SKM-1 treated with dmso at 0.1 percent for 144 hours (cell line): ENCODE measurements at regions not wholly inside any gene's neighbourhood (a gene's known extent, or its start where the extent isn't known, plus 50 kb on each side); places are given as distances from the start of the nearest gene placed in this dataset.

Source experiments
- DNase-seq: peaks from one replicate; lab custom pipeline; 2025; ENCODE audit not compliant: unreplicated experiment; lab: John Stamatoyannopoulos, UW

GRCh38 chr22:49608660-49609059 is 219.0 kb downstream of the BRD1 start:
- DNase-seq: no peak

DNA sequence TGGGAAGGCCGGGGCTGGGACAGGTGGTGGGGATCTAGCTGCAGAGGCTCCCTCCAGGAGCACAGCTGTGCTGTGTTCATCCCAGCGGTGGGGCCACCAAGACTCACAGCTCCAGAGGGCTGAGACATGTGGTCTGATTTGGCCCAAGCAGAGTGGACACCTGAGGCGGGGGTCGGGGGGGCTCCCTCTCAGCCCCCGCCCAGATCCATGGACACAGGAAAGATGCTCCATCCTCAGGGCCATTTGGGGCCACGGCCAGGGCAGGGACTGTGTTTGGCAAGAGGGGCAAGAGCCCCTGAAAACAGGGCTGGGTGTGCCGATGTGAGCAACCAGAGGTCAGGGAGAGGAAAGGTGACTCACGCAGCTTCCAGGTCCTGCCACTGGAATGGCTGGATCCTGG is 219.4 kb downstream of the BRD1 start:
- no peak for DNase-seq

GRCh38 chr22:49607821-49608220 is 219.9 kb downstream of the BRD1 start:
- no peak for DNase-seq

DNA sequence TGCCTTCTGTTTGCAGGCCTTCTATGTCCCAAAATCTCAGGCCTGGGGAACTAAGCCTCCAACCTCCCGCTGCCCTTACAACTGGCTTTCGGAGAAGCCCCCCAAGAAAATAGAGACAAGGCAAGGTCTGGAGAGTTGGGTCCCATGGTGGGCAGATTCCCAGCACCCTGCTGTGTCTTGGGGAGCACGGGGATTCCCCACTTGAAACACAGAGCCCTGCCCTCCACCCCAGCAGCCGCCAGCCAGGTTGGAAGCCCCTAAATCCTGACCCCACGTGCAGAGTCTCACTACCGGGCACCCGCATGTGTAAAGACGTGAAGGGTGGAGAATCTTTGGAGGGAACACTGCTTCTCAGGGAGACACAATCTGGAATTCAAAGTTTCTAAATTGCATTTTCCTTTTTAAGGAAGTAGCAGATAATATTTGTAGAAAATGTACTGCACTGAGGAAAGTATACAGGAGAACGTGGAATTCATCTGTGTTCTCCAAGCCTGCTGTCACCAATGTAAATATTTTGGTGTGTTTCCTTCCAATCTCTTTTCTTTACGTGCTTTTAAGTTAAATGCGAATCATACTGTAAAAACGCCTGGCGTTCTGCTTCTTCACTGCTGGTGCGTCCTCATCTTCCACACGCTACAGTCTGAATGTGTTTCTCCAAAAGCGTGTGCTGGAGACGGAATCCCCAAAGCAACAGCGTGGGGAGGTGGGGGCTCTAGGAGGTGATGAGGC is 220.9 kb downstream of the BRD1 start:
- no peak for DNase-seq

DNA sequence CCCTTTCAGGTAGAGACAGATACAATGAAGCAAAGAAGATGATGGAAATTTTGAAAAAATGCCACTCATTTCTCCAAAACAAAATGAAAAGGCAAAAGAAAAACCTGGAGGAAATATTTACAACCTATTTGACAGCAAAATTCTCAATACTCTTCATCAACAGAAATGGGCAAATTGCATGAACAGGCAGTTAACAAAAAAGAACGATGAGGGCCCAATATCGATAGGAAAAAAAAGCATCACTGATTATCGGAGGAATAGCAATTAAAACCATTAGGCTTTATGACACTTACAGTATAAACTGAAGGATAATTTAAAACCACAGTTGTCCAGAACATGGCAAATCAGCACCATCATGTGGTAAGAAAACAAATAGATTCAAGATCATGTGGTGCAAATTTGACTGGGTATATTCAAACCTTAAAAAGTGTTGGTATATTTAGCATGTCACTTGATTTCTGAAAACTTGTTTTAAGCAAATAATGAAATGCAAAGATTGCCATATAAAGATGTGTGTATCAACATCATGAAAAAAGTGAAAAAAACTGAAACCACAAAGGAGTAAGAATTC is 222.9 kb downstream of the BRD1 start:
- DNase-seq: no peak

- no peak for DNase-seq
Measured at GRCh38 chr22:49603016-49603415, 224.7 kb downstream of the BRD1 start.

DNA sequence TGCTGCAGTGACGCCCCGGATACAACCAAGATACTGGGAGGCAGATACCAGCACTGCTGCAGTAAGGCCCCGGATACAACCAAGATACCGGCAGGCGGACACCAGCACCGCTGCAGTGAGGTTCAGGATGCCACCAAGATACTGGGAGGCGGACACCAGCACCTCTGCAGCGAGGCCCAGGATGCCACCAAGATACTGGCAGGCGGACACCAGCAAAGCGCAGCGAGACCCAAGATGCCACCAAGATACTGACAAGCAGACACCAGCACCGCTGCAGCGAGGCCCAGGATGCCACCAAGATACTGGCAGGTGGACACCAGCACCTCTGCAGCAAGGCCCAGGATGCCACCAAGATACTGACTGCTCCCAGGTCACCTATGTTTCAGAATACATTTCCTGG is 225.2 kb downstream of the BRD1 start:
- no peak for DNase-seq

GRCh38 chr22:49601614-49602321 is 225.9 kb downstream of the BRD1 start:
- DNase-seq: no peak

- no peak for DNase-seq
Measured at GRCh38 chr22:49600891-49601431, 226.7 kb downstream of the BRD1 start.

DNA sequence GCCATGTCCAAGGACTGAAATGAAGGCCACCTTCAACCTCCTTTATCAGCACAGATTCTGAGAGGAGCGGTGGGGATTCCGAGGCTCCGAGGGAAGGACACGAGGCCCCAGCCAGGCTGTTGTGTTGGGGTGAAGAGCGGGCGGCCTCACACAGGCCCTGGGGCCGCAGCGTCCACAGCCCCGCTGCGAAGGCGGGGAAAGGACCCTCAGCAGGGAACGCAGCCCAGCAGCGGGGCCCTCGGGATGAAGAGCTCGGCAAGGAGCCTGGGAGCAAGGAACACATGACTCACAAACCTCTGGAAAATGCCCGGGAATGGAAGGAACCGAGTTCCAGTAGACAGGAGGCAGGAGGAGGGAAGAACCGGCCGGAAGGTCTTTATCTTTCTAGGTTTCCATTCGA is 227.2 kb downstream of the BRD1 start:
- no peak for DNase-seq

- DNase-seq: no peak
Measured at GRCh38 chr22:49599691-49600455, 227.8 kb downstream of the BRD1 start.

- DNase-seq: no peak
Measured at GRCh38 chr22:49599039-49599438, 228.6 kb downstream of the BRD1 start.

DNA sequence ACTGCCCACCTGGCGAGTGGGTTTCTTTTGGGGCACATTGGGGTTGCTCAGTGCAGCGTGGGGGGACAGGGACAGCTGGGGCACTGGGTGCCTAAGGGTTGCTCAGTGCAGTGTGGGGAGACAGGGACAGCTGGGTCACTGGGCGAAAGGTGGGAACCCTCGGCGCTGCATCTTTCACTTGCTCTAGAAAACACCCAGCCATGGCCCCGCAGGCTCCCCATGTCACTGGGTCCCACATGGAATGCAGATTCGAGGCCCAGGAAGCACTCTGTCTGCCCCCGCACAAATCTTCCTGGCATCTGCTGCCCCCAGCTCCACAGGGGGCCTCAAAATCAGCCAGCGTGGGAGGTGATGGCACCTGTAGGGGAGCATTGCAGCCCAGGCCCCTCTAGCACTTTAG is 229.3 kb downstream of the BRD1 start:
- no peak for DNase-seq

DNA sequence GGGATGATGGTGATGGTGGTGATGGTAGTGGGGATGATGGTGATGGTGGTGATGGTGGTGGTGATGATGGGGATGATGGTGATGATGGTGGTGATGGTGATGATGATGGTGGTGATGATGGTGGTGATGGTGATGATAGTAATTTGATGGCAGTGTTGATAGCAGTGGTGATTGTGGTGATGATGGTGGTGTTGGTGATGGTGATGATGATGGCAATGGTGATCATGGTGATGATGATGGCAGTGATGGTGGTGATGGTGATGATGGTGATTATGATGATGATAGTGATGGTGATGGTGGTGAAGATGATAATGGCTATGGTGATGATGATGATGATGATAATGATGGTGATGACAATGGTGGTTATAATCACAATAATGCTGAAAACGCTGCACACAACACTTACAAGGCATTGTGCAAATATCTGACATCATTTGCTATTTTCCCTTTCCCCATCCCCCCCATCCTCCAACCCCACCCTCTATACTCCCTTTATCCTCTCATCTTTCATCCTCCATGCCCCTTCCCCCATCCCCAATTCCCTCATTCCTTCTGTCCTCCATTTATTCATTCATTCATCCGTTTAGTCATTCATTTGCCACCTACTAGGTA is 230.1 kb downstream of the BRD1 start:
- no peak for DNase-seq

DNA sequence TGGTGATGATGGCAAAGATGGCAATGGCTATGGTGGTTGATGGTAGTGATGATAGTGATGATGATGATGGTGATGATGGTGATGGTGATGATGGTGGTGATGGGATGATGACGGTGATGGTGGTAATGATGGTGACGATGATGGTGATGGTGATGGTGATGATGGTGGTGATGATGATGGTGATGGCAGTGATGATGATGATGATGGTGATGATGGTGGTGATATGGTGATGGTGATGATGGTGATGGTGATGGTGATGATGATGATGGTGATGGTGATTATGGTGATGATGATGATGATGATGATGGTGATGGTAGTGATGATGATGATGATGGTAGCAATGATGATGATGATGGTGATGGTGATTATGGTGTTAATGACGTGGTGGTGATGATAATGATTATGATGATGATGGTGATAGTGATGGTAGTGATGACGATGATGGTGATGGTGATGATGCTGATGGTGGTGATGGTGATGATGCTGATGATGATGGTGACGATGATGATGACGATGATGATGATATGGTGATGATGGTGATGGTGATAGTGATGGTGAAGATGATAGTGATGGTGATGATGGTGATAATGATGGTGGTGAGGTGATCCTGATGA is 232.1 kb downstream of the BRD1 start:
- no peak for DNase-seq

- no peak for DNase-seq
Measured at GRCh38 chr22:49594078-49594477, 233.6 kb downstream of the BRD1 start.

DNA sequence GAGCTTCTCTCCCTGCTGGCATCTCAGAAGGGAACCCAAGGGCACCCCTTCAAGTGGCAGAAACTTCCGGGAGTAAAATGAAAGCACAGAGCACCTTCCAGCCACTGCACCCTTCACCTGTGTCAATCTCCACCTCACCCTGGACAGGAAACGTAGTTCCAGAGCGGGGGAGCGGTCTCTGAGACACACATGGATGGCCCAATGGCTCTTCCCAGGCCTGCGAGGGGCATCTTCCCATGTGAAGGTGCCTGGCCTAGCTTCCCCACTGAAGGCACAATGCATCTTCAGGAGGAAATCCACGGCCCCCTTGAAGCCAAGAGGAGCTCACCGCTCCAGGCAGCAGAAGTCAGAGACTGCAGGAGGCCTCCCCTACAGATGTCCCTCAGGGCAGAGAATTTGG is 234.2 kb downstream of the BRD1 start:
- no peak for DNase-seq

GRCh38 chr22:49592780-49593501 is 234.7 kb downstream of the BRD1 start:
- no peak for DNase-seq

DNA sequence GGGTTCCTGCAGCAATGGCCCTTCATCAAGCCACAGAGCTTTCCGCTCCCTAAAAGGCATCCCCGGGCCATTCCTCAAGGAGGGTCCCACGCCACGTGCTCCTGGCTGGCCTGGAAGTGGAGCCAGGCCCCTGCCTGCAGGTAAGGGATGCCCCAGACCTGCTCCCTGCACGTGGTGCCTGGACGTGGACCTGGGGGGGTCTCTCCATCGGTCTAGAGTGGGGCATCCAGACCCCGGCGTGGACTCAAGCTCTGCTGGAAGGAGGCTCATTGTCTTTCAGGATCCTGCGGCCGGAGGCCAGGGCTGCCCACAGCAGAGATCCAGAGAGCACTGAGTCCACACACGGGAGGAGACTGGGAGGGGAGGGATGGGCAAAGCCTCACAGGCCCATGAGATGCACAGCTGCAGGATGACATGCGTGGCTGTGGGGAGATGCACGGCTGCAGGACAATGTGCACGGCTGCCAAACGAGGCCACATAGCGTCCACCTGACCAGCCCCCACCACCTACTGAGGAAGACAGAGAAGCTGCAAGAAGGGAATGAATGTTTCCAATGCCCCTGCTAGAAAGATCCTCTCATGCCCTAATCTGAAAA is 236.7 kb downstream of the BRD1 start:
- DNase-seq: no peak

DNA sequence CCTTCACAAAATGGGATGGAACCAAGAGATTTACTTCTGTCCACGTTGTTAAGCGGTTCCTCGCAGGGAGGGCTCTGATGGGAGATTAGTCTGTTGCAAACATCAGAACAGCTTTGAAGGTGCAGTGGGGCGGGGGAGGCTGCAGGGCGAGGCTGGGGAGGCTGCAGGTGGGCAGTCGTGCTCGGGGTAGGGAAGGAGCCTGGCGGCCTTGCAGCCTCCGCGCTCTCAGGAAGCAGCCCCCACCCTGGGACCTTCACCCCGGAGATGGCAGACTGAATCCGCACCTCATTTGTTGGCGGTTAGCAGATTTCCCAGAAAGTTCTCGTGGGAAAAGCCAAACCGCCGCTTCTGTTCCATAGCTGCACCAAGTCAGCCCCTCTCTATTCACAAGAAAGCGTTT is 237.3 kb downstream of the BRD1 start:
- DNase-seq: no peak
